ENCODE measurements at regions not wholly inside any gene's neighbourhood (a gene's known extent, or its start where the extent isn't known, plus 50 kb on each side); places are given as distances from the start of the nearest gene placed in this dataset.

DNA sequence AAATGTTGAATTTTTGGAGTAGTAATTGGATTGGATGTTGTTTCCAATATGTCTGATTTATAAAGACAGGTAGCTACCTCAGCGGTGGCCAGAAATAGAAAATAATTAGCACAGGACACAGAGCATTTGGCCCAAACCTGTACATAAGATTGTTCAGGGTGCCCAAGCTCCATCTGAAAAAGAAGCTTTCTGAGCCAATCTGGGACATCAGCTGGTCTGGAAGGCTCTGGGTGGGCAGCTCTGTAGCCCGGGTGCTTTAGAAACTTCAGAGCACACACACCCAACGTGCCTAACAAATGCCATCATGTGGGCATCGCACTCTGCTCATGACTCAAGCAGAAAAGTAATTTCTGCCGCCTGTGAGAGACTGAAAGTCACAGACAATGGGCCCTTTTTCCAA, 460.7 kb downstream of the ICE1 start:
- no peaks in the 10 kb centered on the region for H3K9me3 ChIP-seq (replicated peaks; ENCODE audit: control insufficient read depth, insufficient read depth, low read length)
- H3K79me2 ChIP-seq (ENCODE audit: control insufficient read depth, insufficient read depth, low read length): no peaks in the 10 kb centered on the region
- H3K27me3 ChIP-seq (ENCODE audit: control insufficient read depth in 2 of 2, insufficient read depth in 2 of 2, low read length in 2 of 2): no peaks in the 10 kb centered on the region
- no peak for DNase-seq (ENCODE audit: low read depth, low spot score)
- H3K36me3 ChIP-seq (ENCODE audit: control insufficient read depth in 2 of 2, extremely low read depth in 1 of 2, insufficient read depth in 2 of 2, low read length in 2 of 2): no peaks in the 10 kb centered on the region
- no peak overlapping the region for H2AFZ ChIP-seq (ENCODE audit: low read depth, low read length)
- H3K9me1 ChIP-seq (replicated peaks; ENCODE audit: control insufficient read depth, extremely low read depth, insufficient read depth, low read length): no peaks in the 10 kb centered on the region
- dilution Hi-C loops (cut with MboI; ENCODE audit: extremely low pct_ligation_motif_present, low sequenced_read_pairs): no loop called here
- FAIRE-seq: no peak
- ChIA-PET POLR2A (no interaction called here), CTCF (no interaction called here)
- no peak overlapping the region for H3K27ac ChIP-seq (ENCODE audit: insufficient read depth, low read depth, low read length)
- no peaks in the 10 kb centered on the region for H3K4me1 ChIP-seq (ENCODE audit: control insufficient read depth, extremely low read depth, insufficient read depth, low read length)
- no peak overlapping the region for H3K9ac ChIP-seq (replicated peaks; ENCODE audit: extremely low read depth, insufficient read depth, low read length)
- TF ChIP-seq GATA2 (IDR thresholded peaks at IDR 0.05; ENCODE audit: insufficient read depth, insufficient read length, low read depth, low read length): no peak
- no peak for TF ChIP-seq FOS (IDR thresholded peaks at IDR 0.05; ENCODE audit: borderline replicate concordance, insufficient read depth, low read length)
- no peak for TF ChIP-seq POLR2AphosphoS5 (IDR thresholded peaks at IDR 0.05; ENCODE audit: insufficient read depth, low read depth, low read length)
- TF ChIP-seq POLR2A (IDR thresholded peaks at IDR 0.05; ENCODE audit: low read depth, low read length): no peak
- TF ChIP-seq, protein P1, sequence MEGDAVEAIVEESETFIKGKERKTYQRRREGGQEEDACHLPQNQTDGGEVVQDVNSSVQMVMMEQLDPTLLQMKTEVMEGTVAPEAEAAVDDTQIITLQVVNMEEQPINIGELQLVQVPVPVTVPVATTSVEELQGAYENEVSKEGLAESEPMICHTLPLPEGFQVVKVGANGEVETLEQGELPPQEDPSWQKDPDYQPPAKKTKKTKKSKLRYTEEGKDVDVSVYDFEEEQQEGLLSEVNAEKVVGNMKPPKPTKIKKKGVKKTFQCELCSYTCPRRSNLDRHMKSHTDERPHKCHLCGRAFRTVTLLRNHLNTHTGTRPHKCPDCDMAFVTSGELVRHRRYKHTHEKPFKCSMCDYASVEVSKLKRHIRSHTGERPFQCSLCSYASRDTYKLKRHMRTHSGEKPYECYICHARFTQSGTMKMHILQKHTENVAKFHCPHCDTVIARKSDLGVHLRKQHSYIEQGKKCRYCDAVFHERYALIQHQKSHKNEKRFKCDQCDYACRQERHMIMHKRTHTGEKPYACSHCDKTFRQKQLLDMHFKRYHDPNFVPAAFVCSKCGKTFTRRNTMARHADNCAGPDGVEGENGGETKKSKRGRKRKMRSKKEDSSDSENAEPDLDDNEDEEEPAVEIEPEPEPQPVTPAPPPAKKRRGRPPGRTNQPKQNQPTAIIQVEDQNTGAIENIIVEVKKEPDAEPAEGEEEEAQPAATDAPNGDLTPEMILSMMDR (IDR thresholded peaks at IDR 0.05; ENCODE audit: extremely low read depth in 1 of 2, insufficient read depth in 1 of 2, low read depth in 1 of 2, low read length in 2 of 2): no peak
- no peak for TF ChIP-seq EZH2 (IDR thresholded peaks at IDR 0.05; ENCODE audit: borderline replicate concordance, low read depth, low read length, severe bottlenecking)
- no peak for TF ChIP-seq JUN (IDR thresholded peaks at IDR 0.05; ENCODE audit: borderline replicate concordance, insufficient read depth, insufficient read length, low read depth)
- no peak for TF ChIP-seq MYC (IDR thresholded peaks at IDR 0.05; ENCODE audit: low read depth, low read length)
- no peak overlapping the region for H3K4me3 ChIP-seq (replicated peaks in 1 of 3; ENCODE audit: insufficient read depth in 1 of 3, low read depth in 1 of 3, low read length in 3 of 3)
- BruUV-seq (replicated peaks): no TSS peak
- no peaks in the 10 kb centered on the region for H4K20me1 ChIP-seq (replicated peaks; ENCODE audit: control insufficient read depth, extremely low read depth, insufficient read depth, low read length)
- intact Hi-C loops (cut with micrococcal nuclease): no loop called here
- H3K4me2 ChIP-seq (ENCODE audit: insufficient read depth, low read length): no peak overlapping the region
